HG03558 (cell line): ENCODE measurements at regions not wholly inside any gene's neighbourhood (a gene's known extent, or its start where the extent isn't known, plus 50 kb on each side); places are given as distances from the start of the nearest gene placed in this dataset.

ENCODE experiments used
- ATAC-seq: cut with Tn5 transposase; IDR thresholded peaks from one replicate; pipeline ENCODE4 v1.9.1; 2021; ENCODE audit warnings: moderate number of reproducible peaks; ENCODE audit not compliant: unreplicated experiment; ENCODE audit errors: extremely low read depth

- no peak for ATAC-seq
Measured at GRCh38 chr1:57898531-57898930, 474.7 kb upstream of the DAB1 start.

DNA sequence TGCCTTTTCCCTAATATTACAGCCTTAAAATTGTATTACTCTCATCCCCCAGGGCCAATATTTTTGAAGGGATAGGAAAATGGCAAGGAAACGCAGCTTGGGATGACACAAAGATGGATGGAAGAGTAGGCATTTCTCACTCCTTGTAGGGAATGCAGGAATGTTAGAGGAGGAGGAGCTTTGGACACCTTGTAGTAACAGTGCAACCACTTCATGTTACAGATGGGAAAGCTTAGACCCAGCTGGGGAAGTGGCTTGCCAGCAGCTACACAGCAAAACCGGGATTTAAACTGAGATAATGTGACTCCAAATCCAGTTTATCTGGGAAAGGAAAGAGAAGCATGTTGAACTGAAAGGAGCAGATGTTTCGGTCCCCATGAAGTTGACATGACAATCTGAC lies 473.7 kb upstream of the DAB1 start:
- ATAC-seq: no peak

- ATAC-seq: no peak
Measured at GRCh38 chr1:57894315-57894714, 470.5 kb upstream of the DAB1 start.

DNA sequence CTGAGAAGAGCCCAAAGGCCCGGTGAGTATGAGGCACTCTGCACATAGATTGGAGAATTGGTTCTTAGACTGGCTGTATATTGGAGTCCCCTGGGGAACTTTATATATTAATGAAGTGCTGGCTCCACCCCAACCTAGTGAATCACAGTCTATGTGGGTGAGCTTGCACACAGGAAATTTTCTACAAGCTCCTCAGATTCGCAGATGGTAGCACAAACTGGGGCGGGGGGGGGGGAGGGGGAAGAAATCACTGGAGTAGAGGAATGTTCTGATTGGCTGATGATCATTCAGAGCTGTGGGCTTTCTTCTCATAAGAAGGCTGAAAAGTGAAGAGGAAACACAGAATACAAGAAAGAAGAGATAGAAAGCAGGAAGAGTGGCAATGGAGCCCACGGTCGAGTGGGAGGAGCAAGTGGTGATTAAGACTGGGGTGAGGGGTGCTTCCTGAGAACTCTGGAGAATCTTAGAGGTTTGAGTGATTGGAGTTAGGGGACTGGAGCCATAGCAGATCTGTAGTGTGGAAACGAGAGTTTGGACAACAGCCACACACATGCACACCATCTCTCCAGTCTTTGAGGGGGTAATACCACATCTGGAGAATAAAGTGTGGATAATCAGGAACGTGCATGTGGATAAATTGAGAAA lies 465.9 kb upstream of the DAB1 start:
- ATAC-seq: no peak

- ATAC-seq: no peak
Measured at GRCh38 chr1:57887964-57888491, 464.2 kb upstream of the DAB1 start.

GRCh38 chr1:57886376-57886775 lies 462.5 kb upstream of the DAB1 start:
- ATAC-seq: no peak

DNA sequence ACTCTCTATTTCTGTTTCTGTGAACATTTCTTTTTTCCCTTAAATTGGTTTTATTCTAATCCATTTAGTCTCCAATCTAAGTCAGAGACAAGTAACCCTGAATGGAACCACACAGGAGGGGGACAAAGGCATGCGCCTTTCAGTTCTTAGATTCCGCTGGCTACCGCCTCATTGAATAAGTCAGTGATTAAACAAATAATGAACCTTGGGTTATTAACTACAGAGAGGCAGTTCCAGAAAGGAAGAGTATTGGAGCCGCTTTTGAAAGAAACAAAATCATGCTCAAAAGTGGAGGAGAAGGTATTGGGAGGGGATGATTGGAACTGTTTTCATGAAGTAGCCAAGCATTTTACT lies 459.8 kb upstream of the DAB1 start:
- no peak for ATAC-seq

- ATAC-seq: no peak
Measured at GRCh38 chr1:57882934-57883641, 459.2 kb upstream of the DAB1 start.

- no peak for ATAC-seq
Measured at GRCh38 chr1:57882072-57882471, 458.2 kb upstream of the DAB1 start.

- ATAC-seq: no peak
Measured at GRCh38 chr1:57881639-57882038, 457.8 kb upstream of the DAB1 start.

DNA sequence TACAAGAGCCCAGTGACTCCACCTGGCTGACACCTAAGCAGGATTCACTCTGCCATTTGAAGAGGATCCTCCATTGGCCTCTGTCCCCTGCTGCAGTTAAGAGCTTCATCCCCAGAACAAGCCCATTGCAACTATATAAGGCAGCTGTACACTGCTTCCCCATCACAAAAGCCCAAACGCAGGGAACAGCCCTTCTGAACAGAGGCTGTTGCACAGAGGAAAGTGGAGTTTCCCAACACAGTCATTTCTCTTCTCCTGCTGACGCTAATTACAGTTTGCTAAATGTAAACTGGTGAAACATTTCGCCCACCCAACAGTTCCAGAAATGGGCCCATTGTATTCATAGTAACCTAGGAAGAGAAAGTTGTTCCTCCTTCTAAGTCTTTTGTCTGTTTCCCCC lies 455.8 kb upstream of the DAB1 start:
- ATAC-seq: no peak

DNA sequence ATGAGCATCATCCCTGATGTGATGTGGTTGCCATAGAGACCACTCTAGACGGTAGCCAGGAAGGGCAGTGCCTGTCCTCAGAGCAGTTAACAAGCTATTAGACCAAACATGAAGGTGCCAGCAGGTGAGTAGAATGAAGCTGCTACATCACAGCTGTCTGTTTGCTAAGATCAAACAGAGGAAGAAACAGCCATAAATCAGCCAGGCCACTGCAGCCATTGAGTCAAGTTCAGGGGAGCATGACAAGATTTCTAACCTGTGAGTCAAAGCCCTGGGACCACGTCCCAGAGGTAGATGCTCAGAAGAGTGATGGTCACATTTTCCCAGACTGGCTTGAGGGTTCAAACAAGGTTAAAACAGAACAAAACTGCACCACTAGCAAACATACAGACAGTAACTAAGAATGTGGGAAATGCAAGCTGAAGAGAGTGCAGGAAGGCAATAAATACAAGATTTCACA lies 450.6 kb upstream of the DAB1 start:
- ATAC-seq: no peak

- no peak for ATAC-seq
Measured at GRCh38 chr1:57872913-57873312, 449.1 kb upstream of the DAB1 start.

- ATAC-seq: no peak
Measured at GRCh38 chr1:57868908-57869307, 445.0 kb upstream of the DAB1 start.

GRCh38 chr1:57868239-57868638 lies 444.4 kb upstream of the DAB1 start:
- no peak for ATAC-seq

DNA sequence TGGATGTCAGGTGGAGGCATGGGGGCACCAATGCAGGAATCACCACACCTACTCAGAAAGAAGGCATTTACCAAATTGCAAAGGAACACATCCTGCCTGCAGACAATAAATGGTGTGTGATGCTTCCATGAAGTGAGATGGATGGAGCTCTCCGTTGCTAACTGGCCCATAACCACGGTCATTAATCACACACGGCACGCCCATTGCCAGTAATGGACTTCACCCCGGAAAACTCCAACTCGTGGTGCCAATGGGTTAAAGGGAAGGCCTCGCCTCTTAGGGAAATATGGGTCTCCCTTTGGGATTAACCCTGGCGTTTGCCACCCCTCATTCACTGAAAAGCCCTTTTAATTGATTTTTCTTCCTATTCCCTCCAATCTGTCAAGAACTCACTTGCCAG lies 443.1 kb upstream of the DAB1 start:
- no peak for ATAC-seq

- no peak for ATAC-seq
Measured at GRCh38 chr1:57860931-57861565, 437.2 kb upstream of the DAB1 start.

DNA sequence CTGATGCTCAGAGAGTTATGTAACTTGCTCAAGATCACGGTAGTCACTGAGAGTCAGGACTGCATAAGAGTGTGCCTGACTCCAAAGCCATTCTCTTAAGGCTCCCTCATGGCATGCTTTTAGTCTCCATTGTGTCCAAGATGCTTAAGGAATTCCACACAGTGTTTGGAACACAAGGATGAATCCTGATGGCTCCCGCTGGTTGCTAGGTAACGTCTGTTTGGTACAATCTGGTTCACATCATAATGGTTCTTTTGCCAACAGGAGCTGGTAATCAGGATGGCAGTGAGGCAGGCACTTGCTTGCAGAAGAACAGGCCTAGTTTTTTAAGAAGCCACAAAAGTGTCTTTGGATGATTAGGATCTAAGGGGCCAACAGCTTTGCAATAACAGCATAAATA lies 436.5 kb upstream of the DAB1 start:
- no peak for ATAC-seq

- ATAC-seq: no peak
Measured at GRCh38 chr1:57858740-57859139, 434.9 kb upstream of the DAB1 start.

DNA sequence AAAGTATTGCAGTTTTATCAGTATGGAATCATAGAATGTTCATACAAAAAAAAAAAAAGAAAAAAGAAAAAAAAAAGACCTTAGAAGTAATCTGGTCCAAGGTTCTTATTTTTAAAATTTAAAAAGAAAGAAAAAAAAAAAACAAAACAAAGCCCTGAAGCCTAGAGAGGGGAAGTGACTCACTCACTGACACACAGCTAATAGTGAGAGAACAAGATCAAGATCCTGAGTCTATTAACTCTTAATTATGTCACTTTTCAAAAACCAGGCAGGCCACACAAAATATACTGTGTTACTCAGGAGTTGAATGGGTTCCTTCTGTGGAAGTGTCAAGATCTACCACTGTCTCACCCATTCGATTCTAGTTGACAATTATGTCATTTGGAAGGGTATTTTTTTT lies 433.9 kb upstream of the DAB1 start:
- ATAC-seq: no peak

- no peak for ATAC-seq
Measured at GRCh38 chr1:57854436-57854835, 430.6 kb upstream of the DAB1 start.
